ENCODE measurements at regions not wholly inside any gene's neighbourhood (a gene's known extent, or its start where the extent isn't known, plus 50 kb on each side); places are given as distances from the start of the nearest gene placed in this dataset.

- TF ChIP-seq CTCF (IDR thresholded peaks at IDR 0.05), result no peak
- ATAC-seq (no peak), DNase-seq (no peak), FAIRE-seq (no peak)
- H3K4me3 ChIP-seq, result no peak overlapping the region
- peaks cover 0 to 7% (median 0%) of the 10 kb centered on the region in 3 donors for H3K4me1 ChIP-seq
- intact Hi-C loops (cut with DNase I), result no loop called here
- 86 to 94% methylated on average over 4 of the region's 4 CpGs for WGBS, 2 donors
- H3K36me3 ChIP-seq, result no peaks in the 10 kb centered on the region
- H3K27ac ChIP-seq, result no peak overlapping the region
- no peaks in the 10 kb centered on the region for H3K27me3 ChIP-seq
- no peaks in the 10 kb centered on the region for H3K9me3 ChIP-seq
Observed at GRCh38 chr2:6342273-6342920, 523.3 kb downstream of the CMPK2 start.

GRCh38 chr2:6343076-6343475 lies 522.6 kb downstream of the CMPK2 start:
- intact Hi-C loops (cut with DNase I), result no loop called here
- Histone ChIP-seq H3K36me3 (no peaks in the 10 kb centered on the region), H3K27ac (no peak overlapping the region), H3K4me1 (peaks cover 0 to 7% (median 0%) of the 10 kb centered on the region in 3 donors), H3K4me3 (no peak overlapping the region), H3K27me3 (no peaks in the 10 kb centered on the region), H3K9me3 (no peaks in the 10 kb centered on the region)
- no peak for FAIRE-seq
- WGBS, 2 donors, result 83 to 91% methylated on average over 5 of the region's 5 CpGs
- no peak for TF ChIP-seq CTCF (IDR thresholded peaks at IDR 0.05)
- no peak for DNase-seq
- no peak for ATAC-seq

- TF ChIP-seq CTCF (IDR thresholded peaks at IDR 0.05), result no peak
- Histone ChIP-seq H3K9me3 (no peaks in the 10 kb centered on the region), H3K4me1 (no peaks in the 10 kb centered on the region), H3K27me3 (no peaks in the 10 kb centered on the region), H3K27ac (no peak overlapping the region), H3K36me3 (no peaks in the 10 kb centered on the region), H3K4me3 (no peak overlapping the region)
- ATAC-seq (no peak), DNase-seq (no peak), FAIRE-seq (no peak)
- intact Hi-C loops (cut with DNase I), result loop anchor here in 2 of 3 donors (5.0 to 10.0 kb wide), 3 partner anchors 175 to 423 kb away; no protein-coding TSS in a partner anchor
- 68 to 80% methylated on average over 5 of the region's 5 CpGs for WGBS, 2 donors
Observed at GRCh38 chr2:6352247-6352646, 513.5 kb downstream of the CMPK2 start.

- H3K36me3 ChIP-seq, result no peaks in the 10 kb centered on the region
- peak; percentile 25 to 81 (median 78) for DNase-seq
- WGBS, 2 donors, result 30 to 34% methylated on average over 8 of the region's 8 CpGs
- H3K27me3 ChIP-seq, result no peaks in the 10 kb centered on the region
- intact Hi-C loops (cut with DNase I), result loop anchor here in 2 of 3 donors (5.0 to 10.0 kb wide), 3 partner anchors 174 to 422 kb away; no protein-coding TSS in a partner anchor
- H3K9me3 ChIP-seq, result no peaks in the 10 kb centered on the region
- no peak for FAIRE-seq
- no peak overlapping the region for H3K27ac ChIP-seq
- no peaks in the 10 kb centered on the region for H3K4me1 ChIP-seq
- H3K4me3 ChIP-seq, result no peak overlapping the region
- peak; percentile 82 to 96 (median 94) for ATAC-seq
- TF ChIP-seq CTCF (IDR thresholded peaks at IDR 0.05), result peak; percentile 44 to 77 (median 62)
Observed at GRCh38 chr2:6352906-6353515, 512.7 kb downstream of the CMPK2 start.

- Histone ChIP-seq H3K9me3 (no peaks in the 10 kb centered on the region), H3K36me3 (no peaks in the 10 kb centered on the region), H3K27me3 (no peaks in the 10 kb centered on the region), H3K27ac (no peak overlapping the region), H3K4me3 (no peak overlapping the region), H3K4me1 (no peaks in the 10 kb centered on the region)
- TF ChIP-seq CTCF (IDR thresholded peaks at IDR 0.05), result no peak
- FAIRE-seq (no peak), DNase-seq (no peak), ATAC-seq (no peak)
- intact Hi-C loops (cut with DNase I), result loop anchor here in 2 of 3 donors (5.0 to 10.0 kb wide), 3 partner anchors 174 to 421 kb away; no protein-coding TSS in a partner anchor
- 70 to 89% methylated on average over 4 of the region's 4 CpGs for WGBS, 2 donors
Observed at GRCh38 chr2:6353669-6354068, 512.0 kb downstream of the CMPK2 start.

Data from pancreas (tissue), 10 donors.